Stimulated activated naive CD8-positive, alpha-beta T cell treated with anti-CD3 and anti-CD28 coated beads, Interleukin-15, Interleukin-2, amounts not matched to agents 100 ng/mL and 50 ng/mL, for 24 hours (primary cell): ENCODE measurements at regions not wholly inside any gene's neighbourhood (a gene's known extent, or its start where the extent isn't known, plus 50 kb on each side); places are given as distances from the start of the nearest gene placed in this dataset.
A peak's percentile ranks its signal among the peaks of the same experiment; 100 is the strongest.

ENCODE experiments used
- H3K27ac Mint-ChIP-seq: one replicate; pipeline ENCODE4 v1.8.0; 2021; ENCODE audit warnings: mild to moderate bottlenecking, mixed read lengths
- H3K27me3 Mint-ChIP-seq: one replicate; pipeline ENCODE4 v1.8.0; 2021; ENCODE audit warnings: mixed read lengths
- H3K36me3 Mint-ChIP-seq: one replicate; pipeline ENCODE4 v1.8.0; 2021; ENCODE audit warnings: low read depth, mixed read lengths
- H3K4me1 Mint-ChIP-seq: one replicate; pipeline ENCODE4 v1.8.0; 2021; ENCODE audit warnings: low read depth, mixed read lengths
- H3K4me3 Mint-ChIP-seq: one replicate; pipeline ENCODE4 v1.8.0; 2021; ENCODE audit warnings: mild to moderate bottlenecking, mixed read lengths
- H3K9me3 Mint-ChIP-seq: one replicate; pipeline ENCODE4 v1.8.0; 2021; ENCODE audit warnings: mixed read lengths

DNA sequence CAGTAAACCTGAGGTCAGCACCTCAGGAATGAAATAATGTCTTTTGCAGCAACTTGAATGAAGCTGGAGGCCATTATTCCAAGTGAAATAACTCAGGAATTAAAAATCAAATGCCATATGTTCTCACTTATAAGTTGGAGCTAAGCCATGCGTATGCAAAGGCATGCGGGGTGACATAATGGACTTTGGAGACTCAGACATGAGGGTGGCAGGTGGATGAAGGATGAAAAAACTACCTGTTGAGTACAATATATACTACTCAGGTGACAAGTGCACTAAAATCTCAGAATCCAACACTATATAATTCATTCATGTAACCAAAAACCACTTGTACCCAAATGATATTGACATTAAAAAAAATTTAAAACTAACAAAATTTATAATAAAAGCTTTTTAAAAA, 1416.9 kb downstream of the UQCRFS1 start:
- H3K27ac Mint-ChIP-seq: no peak overlapping the region

DNA sequence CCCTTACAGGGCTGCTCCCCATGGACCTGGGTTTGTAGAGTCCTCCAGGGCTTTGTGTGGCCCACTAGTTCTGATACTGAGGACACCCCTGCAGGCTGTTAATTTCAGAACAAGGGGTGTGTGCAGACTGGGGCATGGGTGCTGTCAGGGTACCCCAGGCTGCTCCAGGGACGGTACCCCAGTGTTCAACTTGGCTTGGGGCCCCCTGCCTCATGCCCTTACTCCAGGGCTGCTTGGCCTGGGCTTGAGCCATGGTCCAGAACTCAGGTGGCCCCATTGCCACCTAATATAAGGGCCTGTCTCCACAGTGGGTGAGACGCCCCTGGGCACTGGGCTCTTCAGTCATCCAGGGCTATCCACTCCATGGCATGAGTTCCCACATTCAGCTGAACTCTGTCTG, 1417.6 kb downstream of the UQCRFS1 start:
- Mint-ChIP-seq H3K4me1 (peaks cover 41% of the 10 kb centered on the region), H3K27me3 (no peaks in the 10 kb centered on the region), H3K4me3 (peak overlapping the region; percentile 47), H3K27ac (no peak overlapping the region), H3K36me3 (peaks cover 34% of the 10 kb centered on the region), H3K9me3 (no peaks in the 10 kb centered on the region)

More for the DNA sequence above, 1416.9 kb downstream of the UQCRFS1 start:
- Mint-ChIP-seq H3K36me3 (peaks cover 40% of the 10 kb centered on the region), H3K9me3 (no peaks in the 10 kb centered on the region), H3K27me3 (no peaks in the 10 kb centered on the region), H3K4me1 (peaks cover 37% of the 10 kb centered on the region), H3K4me3 (peak overlapping the region; percentile 47)

DNA sequence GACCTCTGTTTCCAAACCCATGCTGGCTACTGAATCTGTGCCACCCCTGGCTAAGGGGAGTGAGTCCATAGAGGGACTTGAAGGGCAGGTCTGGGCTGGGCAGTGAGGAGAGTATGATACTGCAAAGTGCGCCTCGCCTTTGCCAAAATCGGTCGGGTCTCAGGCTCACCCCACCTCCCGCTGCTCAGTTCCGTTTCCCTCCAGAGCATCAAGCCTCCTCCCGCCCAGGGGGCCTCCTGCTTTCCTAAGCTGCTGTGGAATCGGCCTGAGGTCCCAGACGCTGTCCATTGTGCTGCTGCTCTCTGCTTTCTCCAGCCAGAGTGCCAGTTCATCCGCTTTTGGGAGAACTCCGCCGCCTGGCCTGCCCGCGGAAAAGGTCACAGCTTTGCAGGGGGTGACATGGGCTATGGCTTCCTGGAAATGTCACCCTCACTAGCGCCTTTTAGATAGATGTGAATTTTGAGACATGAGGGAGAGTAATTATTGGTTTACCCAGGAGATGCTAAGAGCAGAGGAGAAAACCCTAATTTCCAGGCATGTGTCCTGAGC, 1418.4 kb downstream of the UQCRFS1 start:
- Mint-ChIP-seq H3K36me3 (peaks cover 27% of the 10 kb centered on the region), H3K27me3 (no peaks in the 10 kb centered on the region), H3K9me3 (no peaks in the 10 kb centered on the region), H3K4me1 (peaks cover 36% of the 10 kb centered on the region), H3K4me3 (peak overlapping the region; percentile 92), H3K27ac (peak overlapping the region; percentile 96)

GRCh38 chr19:27793644-27794493, 1419.1 kb downstream of the UQCRFS1 start:
- H3K4me1 Mint-ChIP-seq: peaks cover 36% of the 10 kb centered on the region
- peak overlapping the region; percentile 96 for H3K27ac Mint-ChIP-seq
- H3K36me3 Mint-ChIP-seq: peaks cover 29% of the 10 kb centered on the region
- peak overlapping the region; percentile 92 for H3K4me3 Mint-ChIP-seq
- H3K9me3 Mint-ChIP-seq: no peaks in the 10 kb centered on the region
- H3K27me3 Mint-ChIP-seq: no peaks in the 10 kb centered on the region

DNA sequence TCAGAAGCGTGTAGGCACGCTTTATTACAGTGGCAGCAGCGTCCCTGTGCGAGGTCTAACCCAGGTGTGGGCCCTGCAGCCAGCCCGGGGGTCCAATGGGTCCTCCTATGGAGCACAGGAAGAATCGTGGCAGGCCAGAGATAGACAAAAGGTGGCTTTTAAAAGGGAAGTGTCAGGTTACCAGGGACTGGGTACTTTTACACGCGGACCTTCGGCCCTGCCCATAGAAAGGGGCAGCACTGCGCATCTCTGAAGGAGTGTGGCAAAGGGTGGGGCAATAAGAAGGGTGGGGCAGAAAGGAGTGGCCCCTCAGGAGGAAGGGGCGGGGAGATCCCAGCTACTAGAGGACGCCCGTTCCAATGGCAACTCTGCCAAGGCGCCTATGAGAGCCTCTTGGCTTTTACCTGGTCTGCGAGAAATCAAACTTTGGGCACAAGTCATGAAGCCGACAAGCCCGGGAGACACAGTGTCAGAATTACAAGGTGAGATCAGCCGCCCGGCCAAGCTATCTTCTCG, 1419.8 kb downstream of the UQCRFS1 start:
- Mint-ChIP-seq H3K4me3 (peak overlapping the region; percentile 92), H3K9me3 (no peaks in the 10 kb centered on the region)

DNA sequence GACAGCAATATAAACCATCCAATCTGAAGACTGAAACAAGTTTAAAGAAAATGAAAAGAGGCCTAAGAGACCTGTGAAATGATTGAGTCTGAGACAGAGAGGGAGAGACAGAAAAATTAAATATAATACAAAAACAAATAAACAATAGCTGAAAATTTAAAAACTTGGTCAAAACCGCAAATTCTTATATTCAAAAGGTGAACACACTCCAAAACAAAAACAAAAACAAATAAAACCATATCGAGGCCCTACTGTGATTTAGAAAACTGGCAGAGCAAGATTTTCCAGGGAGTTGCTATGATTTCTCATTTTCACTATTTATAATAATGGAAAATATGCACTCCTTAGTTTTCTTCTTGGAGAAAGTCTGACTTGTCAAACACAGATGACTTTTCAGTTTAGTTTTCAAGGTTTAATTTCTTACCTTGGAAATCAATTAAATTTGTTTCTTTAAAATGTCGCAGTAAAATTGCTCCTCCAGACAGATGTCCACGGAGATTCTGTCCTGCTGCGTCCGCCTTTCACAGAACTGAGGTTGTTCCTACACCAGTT, 1420.3 kb downstream of the UQCRFS1 start:
- Mint-ChIP-seq H3K9me3 (no peaks in the 10 kb centered on the region), H3K27ac (peak overlapping the region; percentile 96), H3K27me3 (no peaks in the 10 kb centered on the region), H3K4me1 (peaks cover 39% of the 10 kb centered on the region), H3K36me3 (peaks cover 32% of the 10 kb centered on the region), H3K4me3 (peak overlapping the region; percentile 92)

More for the DNA sequence above, 1419.8 kb downstream of the UQCRFS1 start:
- peaks cover 36% of the 10 kb centered on the region for H3K4me1 Mint-ChIP-seq
- H3K36me3 Mint-ChIP-seq: peaks cover 32% of the 10 kb centered on the region
- no peaks in the 10 kb centered on the region for H3K27me3 Mint-ChIP-seq
- H3K27ac Mint-ChIP-seq: peak overlapping the region; percentile 96

GRCh38 chr19:27780367-27781075, 1432.4 kb downstream of the UQCRFS1 start:
- Mint-ChIP-seq H3K36me3 (peaks cover 66% of the 10 kb centered on the region), H3K27me3 (no peaks in the 10 kb centered on the region), H3K4me3 (no peak overlapping the region), H3K9me3 (peaks cover 30% of the 10 kb centered on the region), H3K4me1 (no peaks in the 10 kb centered on the region), H3K27ac (peak overlapping the region; percentile 21)

GRCh38 chr19:27779954-27780353, 1433.0 kb downstream of the UQCRFS1 start:
- Mint-ChIP-seq H3K4me3 (no peak overlapping the region), H3K4me1 (no peaks in the 10 kb centered on the region), H3K9me3 (peaks cover 35% of the 10 kb centered on the region), H3K27ac (peak overlapping the region; percentile 21), H3K27me3 (no peaks in the 10 kb centered on the region), H3K36me3 (peaks cover 71% of the 10 kb centered on the region)

- no peak overlapping the region for H3K4me3 Mint-ChIP-seq
- peaks cover 88% of the 10 kb centered on the region for H3K36me3 Mint-ChIP-seq
- H3K9me3 Mint-ChIP-seq: peaks cover 55% of the 10 kb centered on the region
- H3K27ac Mint-ChIP-seq: no peak overlapping the region
- no peaks in the 10 kb centered on the region for H3K4me1 Mint-ChIP-seq
- H3K27me3 Mint-ChIP-seq: no peaks in the 10 kb centered on the region
Measured at GRCh38 chr19:27777726-27778125, 1435.2 kb downstream of the UQCRFS1 start.

DNA sequence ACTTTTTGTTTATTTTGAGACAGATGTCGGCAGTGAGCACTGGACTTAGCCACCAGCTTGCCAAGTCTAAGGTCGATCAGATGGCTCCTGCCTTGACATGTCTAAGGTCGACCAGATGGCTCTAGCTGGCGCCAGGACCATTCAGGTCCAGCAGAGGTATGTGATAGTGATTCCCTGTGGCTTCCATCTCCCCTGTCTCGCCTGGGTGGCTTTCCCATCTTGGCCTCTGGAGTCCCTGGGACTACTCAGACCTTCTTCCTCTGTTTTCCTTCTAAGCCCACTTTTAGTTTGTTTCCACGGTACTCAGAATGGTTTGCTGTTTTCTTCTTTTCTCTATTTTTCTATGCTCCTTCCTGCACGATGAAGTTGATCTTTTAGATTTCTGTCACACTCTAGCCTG, 1435.7 kb downstream of the UQCRFS1 start:
- no peak overlapping the region for H3K4me3 Mint-ChIP-seq
- peaks cover 60% of the 10 kb centered on the region for H3K9me3 Mint-ChIP-seq
- H3K36me3 Mint-ChIP-seq: peaks cover 90% of the 10 kb centered on the region
- no peaks in the 10 kb centered on the region for H3K4me1 Mint-ChIP-seq
- H3K27me3 Mint-ChIP-seq: no peaks in the 10 kb centered on the region
- no peak overlapping the region for H3K27ac Mint-ChIP-seq

- Mint-ChIP-seq H3K27me3 (no peaks in the 10 kb centered on the region), H3K4me3 (no peak overlapping the region), H3K27ac (no peak overlapping the region), H3K36me3 (peaks cover 89% of the 10 kb centered on the region), H3K4me1 (no peaks in the 10 kb centered on the region), H3K9me3 (peaks cover 67% of the 10 kb centered on the region)
Measured at GRCh38 chr19:27776524-27776923, 1436.4 kb downstream of the UQCRFS1 start.

- Mint-ChIP-seq H3K4me1 (no peaks in the 10 kb centered on the region), H3K9me3 (peaks cover 70% of the 10 kb centered on the region), H3K27ac (no peak overlapping the region), H3K4me3 (no peak overlapping the region), H3K36me3 (peaks cover 87% of the 10 kb centered on the region), H3K27me3 (no peaks in the 10 kb centered on the region)
Measured at GRCh38 chr19:27776020-27776419, 1436.9 kb downstream of the UQCRFS1 start.

DNA sequence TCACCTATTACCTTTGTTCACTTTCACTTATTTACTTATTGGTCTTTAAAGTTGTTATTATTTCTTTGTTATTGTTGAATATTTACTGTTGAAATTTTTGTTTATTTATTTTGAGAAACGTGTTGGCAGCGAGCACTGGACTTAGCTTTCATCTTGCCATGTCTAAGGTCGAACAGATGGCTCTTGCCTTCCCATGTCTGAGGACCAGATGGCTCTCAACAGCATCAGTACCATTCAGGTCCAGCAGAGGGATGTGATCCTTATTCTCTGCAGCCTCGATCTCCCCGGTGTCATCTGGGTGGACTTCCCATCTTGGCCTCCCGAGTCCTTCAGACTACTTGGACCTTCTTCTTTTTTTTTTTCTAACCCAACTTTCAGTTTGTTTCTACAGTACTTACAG, 1437.6 kb downstream of the UQCRFS1 start:
- Mint-ChIP-seq H3K27ac (no peak overlapping the region), H3K9me3 (peaks cover 72% of the 10 kb centered on the region)

DNA sequence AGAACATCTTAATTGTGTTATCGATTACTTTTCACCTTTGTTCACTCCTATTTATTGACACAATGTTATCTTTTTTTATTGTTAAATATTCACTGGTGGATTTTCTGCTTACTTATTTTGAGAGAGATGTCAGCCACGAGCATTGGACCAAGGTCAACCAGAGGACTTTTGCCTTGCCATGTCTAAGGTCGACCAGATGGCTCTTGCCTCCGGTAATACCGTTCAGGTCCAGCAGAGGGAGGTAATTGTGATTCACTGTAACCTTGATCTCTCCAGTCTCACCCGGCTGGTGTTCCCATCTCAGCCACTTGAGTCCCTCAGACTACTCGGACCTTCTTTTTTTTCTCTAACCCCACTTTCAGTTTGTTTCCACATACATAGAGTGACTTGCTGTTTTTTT, 1438.1 kb downstream of the UQCRFS1 start:
- H3K27me3 Mint-ChIP-seq: no peaks in the 10 kb centered on the region
- H3K4me3 Mint-ChIP-seq: no peak overlapping the region
- H3K27ac Mint-ChIP-seq: no peak overlapping the region
- H3K4me1 Mint-ChIP-seq: no peaks in the 10 kb centered on the region
- peaks cover 77% of the 10 kb centered on the region for H3K36me3 Mint-ChIP-seq
- peaks cover 78% of the 10 kb centered on the region for H3K9me3 Mint-ChIP-seq

More for the DNA sequence above, 1437.6 kb downstream of the UQCRFS1 start:
- Mint-ChIP-seq H3K36me3 (peaks cover 82% of the 10 kb centered on the region), H3K4me3 (no peak overlapping the region), H3K4me1 (no peaks in the 10 kb centered on the region), H3K27me3 (no peaks in the 10 kb centered on the region)

DNA sequence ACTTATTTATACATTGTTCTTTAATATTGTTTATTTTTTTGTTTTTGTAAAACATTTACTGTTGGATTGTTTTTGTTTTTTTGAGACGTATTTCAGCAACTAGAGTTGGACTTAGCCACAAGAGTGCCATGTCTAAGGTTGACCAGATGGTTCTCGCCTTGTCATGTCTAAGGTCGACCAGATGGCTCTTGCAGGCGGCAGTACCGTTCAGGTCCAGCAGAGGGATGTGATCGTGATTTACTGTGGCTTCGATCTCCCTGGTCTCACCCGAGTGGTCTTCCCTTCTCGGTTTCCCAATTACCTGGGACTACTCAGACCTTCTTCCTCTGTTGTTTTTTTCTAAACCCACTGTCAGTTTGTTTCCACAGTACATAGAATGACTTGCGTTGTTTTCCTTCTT, 1438.6 kb downstream of the UQCRFS1 start:
- H3K36me3 Mint-ChIP-seq: peaks cover 73% of the 10 kb centered on the region
- no peaks in the 10 kb centered on the region for H3K4me1 Mint-ChIP-seq
- no peaks in the 10 kb centered on the region for H3K27me3 Mint-ChIP-seq
- no peak overlapping the region for H3K27ac Mint-ChIP-seq
- H3K4me3 Mint-ChIP-seq: no peak overlapping the region
- peaks cover 83% of the 10 kb centered on the region for H3K9me3 Mint-ChIP-seq
